WTC11 (cell line): ENCODE measurements at regions not wholly inside any gene's neighbourhood (a gene's known extent, or its start where the extent isn't known, plus 50 kb on each side); places are given as distances from the start of the nearest gene placed in this dataset.

Source experiments
- ATAC-seq: fragments of 200-7000 bp; cut with Tn5 transposase; 2 replicates; pipeline ENCODE4 v1.10.0; 2021; ENCODE audit warnings: mild to moderate bottlenecking, moderate library complexity
- CTCF ChIA-PET: fragments of 300-600 bp; sonication (Branson Sonifier 250); formaldehyde crosslinking; loops from one replicate; lab custom pipeline; 2021; ENCODE audit warnings: antibody characterized with exemption; lab: Charles Lee
- POLR2A ChIA-PET: fragments of 350-600 bp; sonication (Branson Sonifier 250); formaldehyde crosslinking; loops from one replicate; lab custom pipeline; 2021; ENCODE audit warnings: antibody characterized with exemption; lab: Charles Lee
- DNase-seq: peaks from one replicate; pipeline ENCODE4 v3.0.0; 2021; ENCODE audit warnings: low spot score
- H3K27ac Mint-ChIP-seq: 2 replicates; pipeline ENCODE4 v1.8.0; 2021; ENCODE audit warnings: mixed read lengths
- H3K27me3 Mint-ChIP-seq: 2 replicates; pipeline ENCODE4 v1.8.0; 2021; ENCODE audit warnings: low read depth, mild to moderate bottlenecking, moderate library complexity, mixed read lengths
- H3K36me3 Mint-ChIP-seq: 2 replicates; pipeline ENCODE4 v1.8.0; 2021; ENCODE audit warnings: mixed read lengths
- H3K4me1 Mint-ChIP-seq: 2 replicates; pipeline ENCODE4 v1.8.0; 2022; ENCODE audit warnings: mixed read lengths
- H3K4me3 Mint-ChIP-seq: 2 replicates; pipeline ENCODE4 v1.8.0; 2021; ENCODE audit warnings: mild to moderate bottlenecking, moderate library complexity, mixed read lengths
- H3K9me3 Mint-ChIP-seq: 2 replicates; pipeline ENCODE4 v1.8.0; 2021; ENCODE audit warnings: mixed read lengths
- CBFB ChIP-seq: sonication (generic); formaldehyde crosslinking; IDR thresholded peaks from 2 replicates; pipeline ENCODE4 v1.8.1; 2022; ENCODE audit warnings: mild to moderate bottlenecking, low read depth, missing genetic modification reagents
- CREM ChIP-seq: sonication (generic); formaldehyde crosslinking; IDR thresholded peaks from 2 replicates; pipeline ENCODE4 v1.8.1; 2022; ENCODE audit warnings: mild to moderate bottlenecking, missing genetic modification reagents, moderate library complexity
- GTF2I ChIP-seq: fragments of 250-450 bp; sonication (Bioruptor Pico); conservative IDR thresholded peaks from 2 replicates; pipeline ENCODE4 v1.4.0; 2021; ENCODE audit warnings: mild to moderate bottlenecking
- JUN ChIP-seq: sonication (generic); formaldehyde crosslinking; IDR thresholded peaks from 2 replicates; pipeline ENCODE4 v1.8.0; 2023; ENCODE audit warnings: mild to moderate bottlenecking, missing genetic modification reagents
- OVOL2 ChIP-seq: fragments of 250-450 bp; sonication (Bioruptor Pico); IDR thresholded peaks from 2 replicates; pipeline ENCODE4 v1.9.0; 2021; ENCODE audit warnings: mild to moderate bottlenecking, borderline replicate concordance
- RORB ChIP-seq: fragments of 250-450 bp; sonication (Bioruptor Pico); IDR thresholded peaks from 2 replicates; pipeline ENCODE4 v1.9.0; 2021; ENCODE audit warnings: mild to moderate bottlenecking
- SMAD3 ChIP-seq: sonication (generic); formaldehyde crosslinking; IDR thresholded peaks from 2 replicates; pipeline ENCODE4 v1.8.0; 2022; ENCODE audit warnings: missing genetic modification reagents, mild to moderate bottlenecking, borderline replicate concordance
- SMAD4 ChIP-seq: sonication (generic); formaldehyde crosslinking; IDR thresholded peaks from 2 replicates; pipeline ENCODE4 v1.8.0; 2022; ENCODE audit warnings: mild to moderate bottlenecking, missing genetic modification reagents
- TEAD1 ChIP-seq: sonication (generic); formaldehyde crosslinking; IDR thresholded peaks from 2 replicates; pipeline ENCODE4 v1.8.0; 2022; ENCODE audit warnings: mild to moderate bottlenecking, missing genetic modification reagents
- TEAD4 ChIP-seq: sonication (generic); formaldehyde crosslinking; IDR thresholded peaks from 2 replicates; pipeline ENCODE4 v1.8.0; 2022; ENCODE audit warnings: mild to moderate bottlenecking, missing genetic modification reagents
- USF2 ChIP-seq: sonication (generic); formaldehyde crosslinking; IDR thresholded peaks from 2 replicates; pipeline ENCODE4 v1.8.1; 2023; ENCODE audit warnings: mild to moderate bottlenecking, missing genetic modification reagents, moderate library complexity
- TF ChIP-seq, protein P1 (sequence below): sonication (generic); formaldehyde crosslinking; IDR thresholded peaks from 2 replicates; pipeline ENCODE4 v1.8.1; 2022; ENCODE audit warnings: low read depth, mild to moderate bottlenecking, moderate library complexity, missing genetic modification reagents, borderline replicate concordance
- TF ChIP-seq, protein P2 (sequence below): sonication (generic); formaldehyde crosslinking; IDR thresholded peaks from 2 replicates; pipeline ENCODE4 v1.8.0; 2023; ENCODE audit warnings: missing genetic modification reagents
- TF ChIP-seq, protein P3 (sequence below): sonication (generic); formaldehyde crosslinking; IDR thresholded peaks from 2 replicates; pipeline ENCODE4 v1.8.0; 2022; ENCODE audit warnings: mild to moderate bottlenecking, missing genetic modification reagents
- TF ChIP-seq, protein P4 (sequence below): sonication (generic); formaldehyde crosslinking; IDR thresholded peaks from 2 replicates; pipeline ENCODE4 v1.8.1; 2023; ENCODE audit warnings: mild to moderate bottlenecking, moderate library complexity, missing genetic modification reagents
- TF ChIP-seq, protein P5 (sequence below): sonication (generic); formaldehyde crosslinking; IDR thresholded peaks from 2 replicates; pipeline ENCODE4 v1.8.1; 2023; ENCODE audit warnings: mild to moderate bottlenecking, missing genetic modification reagents, borderline replicate concordance

DNA sequence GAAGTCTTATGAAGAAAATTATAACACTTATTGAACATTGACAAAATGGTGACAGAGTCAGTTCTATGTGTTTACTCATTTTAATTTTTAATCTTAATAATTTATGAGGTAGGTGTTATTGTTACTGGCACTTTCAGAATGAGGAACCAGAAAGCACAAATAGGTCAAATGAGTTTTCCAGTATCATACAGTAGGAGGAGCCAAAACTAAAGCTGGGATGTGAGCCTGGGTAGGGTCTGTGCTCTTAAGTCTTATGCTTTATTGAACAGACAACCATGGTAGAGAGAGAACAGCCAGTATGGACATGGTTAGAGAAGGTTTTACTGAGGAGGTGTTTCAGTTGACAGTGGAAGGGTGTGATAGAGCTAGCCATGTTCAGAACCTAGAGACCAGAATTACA is 775.7 kb downstream of the TMTC2 start:
- TF ChIP-seq TEAD4 (CRISPR knock-in tag) (no peak), USF2 (no peak), JUN (CRISPR knock-in tag) (no peak), SMAD3 (CRISPR knock-in tag) (no peak), TEAD1 (CRISPR knock-in tag) (no peak), SMAD4 (CRISPR knock-in tag) (no peak), GTF2I (CRISPR knock-in tag) (no peak)
- TF ChIP-seq, protein P1, sequence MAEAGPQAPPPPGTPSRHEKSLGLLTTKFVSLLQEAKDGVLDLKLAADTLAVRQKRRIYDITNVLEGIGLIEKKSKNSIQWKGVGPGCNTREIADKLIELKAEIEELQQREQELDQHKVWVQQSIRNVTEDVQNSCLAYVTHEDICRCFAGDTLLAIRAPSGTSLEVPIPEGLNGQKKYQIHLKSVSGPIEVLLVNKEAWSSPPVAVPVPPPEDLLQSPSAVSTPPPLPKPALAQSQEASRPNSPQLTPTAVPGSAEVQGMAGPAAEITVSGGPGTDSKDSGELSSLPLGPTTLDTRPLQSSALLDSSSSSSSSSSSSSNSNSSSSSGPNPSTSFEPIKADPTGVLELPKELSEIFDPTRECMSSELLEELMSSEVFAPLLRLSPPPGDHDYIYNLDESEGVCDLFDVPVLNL (CRISPR knock-in tag), result no peak
- TF ChIP-seq, protein P2, sequence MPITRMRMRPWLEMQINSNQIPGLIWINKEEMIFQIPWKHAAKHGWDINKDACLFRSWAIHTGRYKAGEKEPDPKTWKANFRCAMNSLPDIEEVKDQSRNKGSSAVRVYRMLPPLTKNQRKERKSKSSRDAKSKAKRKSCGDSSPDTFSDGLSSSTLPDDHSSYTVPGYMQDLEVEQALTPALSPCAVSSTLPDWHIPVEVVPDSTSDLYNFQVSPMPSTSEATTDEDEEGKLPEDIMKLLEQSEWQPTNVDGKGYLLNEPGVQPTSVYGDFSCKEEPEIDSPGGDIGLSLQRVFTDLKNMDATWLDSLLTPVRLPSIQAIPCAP (CRISPR knock-in tag), result no peak
- TF ChIP-seq, protein P3, sequence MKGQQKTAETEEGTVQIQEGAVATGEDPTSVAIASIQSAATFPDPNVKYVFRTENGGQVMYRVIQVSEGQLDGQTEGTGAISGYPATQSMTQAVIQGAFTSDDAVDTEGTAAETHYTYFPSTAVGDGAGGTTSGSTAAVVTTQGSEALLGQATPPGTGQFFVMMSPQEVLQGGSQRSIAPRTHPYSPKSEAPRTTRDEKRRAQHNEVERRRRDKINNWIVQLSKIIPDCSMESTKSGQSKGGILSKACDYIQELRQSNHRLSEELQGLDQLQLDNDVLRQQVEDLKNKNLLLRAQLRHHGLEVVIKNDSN (CRISPR knock-in tag), result no peak
- TF ChIP-seq, protein P4, sequence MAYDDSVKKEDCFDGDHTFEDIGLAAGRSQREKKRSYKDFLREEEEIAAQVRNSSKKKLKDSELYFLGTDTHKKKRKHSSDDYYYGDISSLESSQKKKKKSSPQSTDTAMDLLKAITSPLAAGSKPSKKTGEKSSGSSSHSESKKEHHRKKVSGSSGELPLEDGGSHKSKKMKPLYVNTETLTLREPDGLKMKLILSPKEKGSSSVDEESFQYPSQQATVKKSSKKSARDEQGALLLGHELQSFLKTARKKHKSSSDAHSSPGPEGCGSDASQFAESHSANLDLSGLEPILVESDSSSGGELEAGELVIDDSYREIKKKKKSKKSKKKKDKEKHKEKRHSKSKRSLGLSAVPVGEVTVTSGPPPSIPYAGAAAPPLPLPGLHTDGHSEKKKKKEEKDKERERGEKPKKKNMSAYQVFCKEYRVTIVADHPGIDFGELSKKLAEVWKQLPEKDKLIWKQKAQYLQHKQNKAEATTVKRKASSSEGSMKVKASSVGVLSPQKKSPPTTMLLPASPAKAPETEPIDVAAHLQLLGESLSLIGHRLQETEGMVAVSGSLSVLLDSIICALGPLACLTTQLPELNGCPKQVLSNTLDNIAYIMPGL, result no peak
- H3K36me3 Mint-ChIP-seq, result no peaks in the 10 kb centered on the region
- ChIA-PET POLR2A (no interaction called here), CTCF (interaction anchor here (0.9 to 3.4 kb wide), 2 partner anchors 11 to 361 kb away, joined by 3 to 18 read pairs; no protein-coding TSS in a partner anchor)
- no peak overlapping the region for H3K27ac Mint-ChIP-seq
- DNase-seq (no peak), ATAC-seq (peak; percentile 91)
- peaks cover 4% of the 10 kb centered on the region; the same call in 1 of the 2 replicates for H3K9me3 Mint-ChIP-seq
- peaks cover 5% of the 10 kb centered on the region for H3K4me1 Mint-ChIP-seq
- no peaks in the 10 kb centered on the region; the same call in 1 of the 2 replicates for H3K27me3 Mint-ChIP-seq
- H3K4me3 Mint-ChIP-seq, result no peak overlapping the region

DNA sequence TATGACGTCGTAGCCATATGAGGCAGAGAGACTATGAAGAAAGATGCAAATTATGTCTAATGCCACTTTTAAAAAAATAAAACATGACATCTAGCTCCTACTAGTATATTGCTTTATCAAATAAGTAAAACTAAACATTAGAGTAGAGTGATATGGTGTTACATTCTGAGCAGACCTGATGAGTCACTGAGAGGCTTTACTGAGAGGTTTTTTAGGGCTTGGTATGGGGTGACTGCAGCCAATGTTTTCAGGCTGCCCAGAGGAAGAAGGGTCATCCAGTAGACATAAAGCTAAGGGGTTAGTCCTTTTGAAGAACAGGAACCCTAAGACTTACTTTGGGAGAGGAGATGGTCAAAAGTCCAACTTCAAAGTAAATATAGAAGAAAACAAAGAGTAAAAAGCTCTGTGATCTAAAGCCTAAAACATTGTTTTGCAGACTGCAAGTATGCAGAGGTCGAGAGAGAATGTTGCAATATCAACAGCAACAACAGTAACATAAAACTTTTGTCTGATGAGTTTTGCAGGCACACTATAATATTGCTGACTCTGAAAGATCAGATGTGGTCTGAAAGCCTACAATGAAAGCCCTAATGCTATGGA is 774.7 kb downstream of the TMTC2 start:
- H3K4me1 Mint-ChIP-seq, result peaks cover 5% of the 10 kb centered on the region
- H3K27me3 Mint-ChIP-seq, result no peaks in the 10 kb centered on the region; the same call in 1 of the 2 replicates
- H3K9me3 Mint-ChIP-seq, result peaks cover 4% of the 10 kb centered on the region; the same call in 1 of the 2 replicates
- no peaks in the 10 kb centered on the region for H3K36me3 Mint-ChIP-seq
- TF ChIP-seq, protein P5, sequence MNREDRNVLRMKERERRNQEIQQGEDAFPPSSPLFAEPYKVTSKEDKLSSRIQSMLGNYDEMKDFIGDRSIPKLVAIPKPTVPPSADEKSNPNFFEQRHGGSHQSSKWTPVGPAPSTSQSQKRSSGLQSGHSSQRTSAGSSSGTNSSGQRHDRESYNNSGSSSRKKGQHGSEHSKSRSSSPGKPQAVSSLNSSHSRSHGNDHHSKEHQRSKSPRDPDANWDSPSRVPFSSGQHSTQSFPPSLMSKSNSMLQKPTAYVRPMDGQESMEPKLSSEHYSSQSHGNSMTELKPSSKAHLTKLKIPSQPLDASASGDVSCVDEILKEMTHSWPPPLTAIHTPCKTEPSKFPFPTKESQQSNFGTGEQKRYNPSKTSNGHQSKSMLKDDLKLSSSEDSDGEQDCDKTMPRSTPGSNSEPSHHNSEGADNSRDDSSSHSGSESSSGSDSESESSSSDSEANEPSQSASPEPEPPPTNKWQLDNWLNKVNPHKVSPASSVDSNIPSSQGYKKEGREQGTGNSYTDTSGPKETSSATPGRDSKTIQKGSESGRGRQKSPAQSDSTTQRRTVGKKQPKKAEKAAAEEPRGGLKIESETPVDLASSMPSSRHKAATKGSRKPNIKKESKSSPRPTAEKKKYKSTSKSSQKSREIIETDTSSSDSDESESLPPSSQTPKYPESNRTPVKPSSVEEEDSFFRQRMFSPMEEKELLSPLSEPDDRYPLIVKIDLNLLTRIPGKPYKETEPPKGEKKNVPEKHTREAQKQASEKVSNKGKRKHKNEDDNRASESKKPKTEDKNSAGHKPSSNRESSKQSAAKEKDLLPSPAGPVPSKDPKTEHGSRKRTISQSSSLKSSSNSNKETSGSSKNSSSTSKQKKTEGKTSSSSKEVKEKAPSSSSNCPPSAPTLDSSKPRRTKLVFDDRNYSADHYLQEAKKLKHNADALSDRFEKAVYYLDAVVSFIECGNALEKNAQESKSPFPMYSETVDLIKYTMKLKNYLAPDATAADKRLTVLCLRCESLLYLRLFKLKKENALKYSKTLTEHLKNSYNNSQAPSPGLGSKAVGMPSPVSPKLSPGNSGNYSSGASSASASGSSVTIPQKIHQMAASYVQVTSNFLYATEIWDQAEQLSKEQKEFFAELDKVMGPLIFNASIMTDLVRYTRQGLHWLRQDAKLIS (CRISPR knock-in tag), result no peak
- no peak for TF ChIP-seq JUN (CRISPR knock-in tag)
- no peak for TF ChIP-seq CBFB
- TF ChIP-seq OVOL2, result no peak
- no peak for TF ChIP-seq RORB (CRISPR knock-in tag)
- TF ChIP-seq CREM (CRISPR knock-in tag), result no peak
- H3K4me3 Mint-ChIP-seq, result no peak overlapping the region
- no peak for ATAC-seq
- no peak overlapping the region for H3K27ac Mint-ChIP-seq
- ChIA-PET POLR2A (no interaction called here), CTCF (interaction anchor here (0.9 to 3.4 kb wide), 2 partner anchors 11 to 362 kb away, joined by 3 to 18 read pairs; no protein-coding TSS in a partner anchor)
- no peak for DNase-seq
